LoVo (cell line): ENCODE measurements at regions not wholly inside any gene's neighbourhood (a gene's known extent, or its start where the extent isn't known, plus 50 kb on each side); places are given as distances from the start of the nearest gene placed in this dataset.

Experiments
- DNase-seq: peaks from one replicate; pipeline ENCODE4 v3.0.0-alpha.2; 2016; ENCODE audit warnings: low spot score

- no peak for DNase-seq
Observed at GRCh38 chr2:2524348-2524941, 193.4 kb upstream of the MYT1L start.

- DNase-seq: no peak
Observed at GRCh38 chr2:2523461-2524347, 192.6 kb upstream of the MYT1L start.

DNA sequence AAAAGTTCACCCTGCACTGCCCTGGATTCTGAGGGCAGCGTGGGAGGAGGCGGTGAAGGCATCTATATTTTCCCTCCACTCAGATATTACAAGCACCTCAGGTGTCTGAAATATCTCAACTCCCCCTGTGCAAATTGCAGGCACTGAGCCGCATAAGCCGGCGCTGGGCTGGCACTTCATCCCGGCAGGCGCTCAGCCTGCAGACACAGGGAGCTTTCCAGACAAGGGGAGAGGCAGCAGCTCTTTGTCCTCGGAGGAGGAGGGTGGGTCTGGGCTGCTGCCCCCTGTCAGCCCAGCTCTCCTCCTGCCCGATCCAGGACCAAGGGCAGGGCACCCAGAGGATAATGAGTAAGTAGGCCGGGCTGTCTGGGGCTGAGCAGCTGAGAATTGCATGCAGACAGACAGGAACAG is 189.3 kb upstream of the MYT1L start:
- no peak for DNase-seq

DNA sequence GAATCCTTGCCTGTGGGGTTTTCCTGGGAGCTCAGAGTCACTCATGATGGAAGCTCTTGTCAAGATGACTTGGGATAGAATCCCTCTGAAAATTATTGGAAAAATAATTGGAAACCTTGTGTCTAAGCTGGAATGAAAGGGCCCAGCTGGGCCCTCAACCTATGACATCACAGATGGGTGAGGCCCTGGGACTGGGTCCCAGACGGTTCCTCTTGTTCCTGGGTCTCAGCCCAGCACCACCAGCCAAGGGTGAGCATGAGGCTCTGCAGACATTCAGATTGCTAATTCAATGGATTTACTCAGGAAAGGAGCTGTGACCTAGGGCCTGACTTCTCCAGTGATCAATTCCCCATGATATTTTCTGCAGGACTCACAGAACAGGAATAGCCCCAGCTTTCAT is 188.3 kb upstream of the MYT1L start:
- no peak for DNase-seq

GRCh38 chr2:2517399-2517798 is 186.3 kb upstream of the MYT1L start:
- DNase-seq: no peak

GRCh38 chr2:2516386-2516785 is 185.3 kb upstream of the MYT1L start:
- DNase-seq: no peak

DNA sequence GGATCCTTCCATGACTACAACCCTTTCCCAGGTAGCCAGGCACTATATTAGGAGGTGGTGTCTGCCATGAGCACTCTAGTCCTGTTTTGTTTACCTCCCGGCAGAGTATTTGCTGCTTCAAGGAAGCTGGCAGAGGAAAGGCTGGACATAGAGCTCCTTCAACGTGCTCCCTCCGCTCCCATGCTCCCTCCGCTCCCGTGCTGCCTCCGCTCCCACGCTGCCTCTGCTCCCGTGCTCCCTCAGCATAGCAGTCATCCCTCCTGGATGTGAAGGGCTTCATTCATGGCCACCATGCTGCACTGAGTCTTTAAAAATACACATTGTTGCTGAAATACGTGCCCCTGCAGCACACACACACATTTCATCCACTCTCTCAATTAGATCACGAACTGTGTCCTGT is 181.9 kb upstream of the MYT1L start:
- no peak for DNase-seq

GRCh38 chr2:2507417-2507997 is 176.4 kb upstream of the MYT1L start:
- DNase-seq: no peak

GRCh38 chr2:2506536-2506935 is 175.5 kb upstream of the MYT1L start:
- no peak for DNase-seq

- no peak for DNase-seq
Observed at GRCh38 chr2:2505604-2506003, 174.5 kb upstream of the MYT1L start.

DNA sequence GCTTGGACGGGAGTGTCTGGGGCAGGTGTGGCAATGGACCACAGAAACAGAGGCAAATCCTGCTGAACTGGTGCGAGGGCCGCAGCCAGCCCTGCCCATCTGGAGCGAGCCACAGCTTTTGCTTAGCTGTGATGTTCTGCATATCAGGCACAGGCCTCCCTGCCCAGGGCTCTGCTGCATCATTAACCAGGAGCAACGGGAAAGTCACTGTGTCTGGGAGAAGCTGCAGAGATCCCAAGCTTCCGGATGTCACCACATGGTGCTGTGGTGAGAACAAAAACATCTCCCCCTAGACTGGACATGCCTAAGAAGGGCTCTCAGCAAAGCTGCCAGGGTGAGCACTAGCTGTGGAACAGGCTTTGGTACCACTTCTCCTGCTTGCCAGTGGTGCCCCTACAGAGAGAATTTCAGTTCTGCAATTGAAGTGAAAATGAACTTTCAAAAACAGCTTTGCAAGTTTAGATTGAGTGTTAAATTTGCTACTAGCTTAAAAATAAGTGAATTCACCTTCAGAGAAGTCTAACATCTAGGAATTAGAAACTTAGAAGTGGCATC is 172.9 kb upstream of the MYT1L start:
- DNase-seq: no peak

- no peak for DNase-seq
Observed at GRCh38 chr2:2502201-2502549, 171.1 kb upstream of the MYT1L start.

GRCh38 chr2:2501454-2502200 is 170.6 kb upstream of the MYT1L start:
- DNase-seq: no peak

GRCh38 chr2:2495606-2496005 is 164.5 kb upstream of the MYT1L start:
- no peak for DNase-seq

- no peak for DNase-seq
Observed at GRCh38 chr2:2493496-2493895, 162.4 kb upstream of the MYT1L start.

GRCh38 chr2:2492800-2493199 is 161.7 kb upstream of the MYT1L start:
- no peak for DNase-seq

- DNase-seq: no peak
Observed at GRCh38 chr2:2491964-2492363, 160.9 kb upstream of the MYT1L start.

- no peak for DNase-seq
Observed at GRCh38 chr2:2484301-2484700, 153.2 kb upstream of the MYT1L start.

- DNase-seq: no peak
Observed at GRCh38 chr2:2482851-2483250, 151.8 kb upstream of the MYT1L start.

DNA sequence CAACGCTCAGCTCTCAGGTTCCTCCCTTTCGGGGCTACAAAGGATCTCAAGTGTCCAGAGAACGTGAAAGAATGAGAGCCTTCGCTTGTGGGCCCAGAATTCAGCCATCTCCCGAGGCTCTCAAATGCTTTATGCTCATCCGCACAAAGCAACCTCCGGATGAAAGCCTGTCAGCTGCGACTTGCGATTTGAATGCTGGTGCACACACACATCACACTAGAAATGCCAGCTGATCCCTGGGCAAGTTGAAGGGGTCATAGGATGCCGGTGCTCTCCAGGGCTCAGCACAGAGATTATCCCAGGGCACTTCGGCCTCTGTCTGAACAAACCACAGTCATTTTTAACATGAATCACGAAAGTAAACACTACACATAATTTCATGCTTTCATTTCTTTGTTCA is 141.8 kb upstream of the MYT1L start:
- no peak for DNase-seq

DNA sequence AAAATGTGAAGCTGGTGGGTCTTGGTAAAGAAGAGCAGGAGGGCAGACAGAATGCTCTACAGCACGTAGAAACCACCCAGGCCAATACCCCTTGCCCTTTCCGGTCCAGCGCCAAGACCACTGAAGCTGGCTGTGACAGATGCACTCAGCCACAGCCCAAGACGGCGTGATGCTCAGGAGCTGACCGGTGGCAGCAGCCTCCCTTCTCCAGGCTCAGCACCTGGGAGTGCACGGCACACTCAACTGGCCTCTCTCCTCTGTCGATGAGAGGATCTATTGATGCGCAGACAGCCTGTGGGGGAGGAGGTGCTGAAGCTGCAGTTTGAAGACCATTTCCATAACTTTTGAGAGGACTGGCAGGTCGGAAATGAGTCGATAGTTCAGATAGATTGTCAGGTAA is 141.0 kb upstream of the MYT1L start:
- no peak for DNase-seq

DNA sequence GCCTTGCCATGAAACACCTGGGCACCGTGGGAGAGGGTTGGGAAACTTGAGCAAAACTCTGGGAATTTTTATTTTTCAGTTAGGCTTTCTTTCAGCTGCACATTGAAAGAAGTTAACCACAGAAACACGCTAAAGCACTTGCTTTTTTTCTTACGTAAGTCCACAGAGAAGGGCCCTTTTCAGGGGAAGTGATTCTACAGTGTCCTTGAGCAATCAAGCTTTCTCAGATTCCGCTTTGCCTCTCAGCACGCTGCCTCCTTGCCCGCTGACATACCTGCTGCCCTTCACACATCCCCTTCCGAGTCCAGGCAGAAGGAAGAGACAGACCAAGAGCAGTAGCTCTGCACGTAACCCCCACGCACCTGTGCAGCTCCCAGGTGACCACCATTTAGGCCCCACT is 135.5 kb upstream of the MYT1L start:
- no peak for DNase-seq

GRCh38 chr2:2464643-2465042 is 133.6 kb upstream of the MYT1L start:
- DNase-seq: no peak
